ENCODE measurements at regions not wholly inside any gene's neighbourhood (a gene's known extent, or its start where the extent isn't known, plus 50 kb on each side); places are given as distances from the start of the nearest gene placed in this dataset.

- no peak for DNase-seq
Measured at GRCh38 chr12:116498471-116498870, 60.7 kb upstream of the MAP1LC3B2 start.

DNA sequence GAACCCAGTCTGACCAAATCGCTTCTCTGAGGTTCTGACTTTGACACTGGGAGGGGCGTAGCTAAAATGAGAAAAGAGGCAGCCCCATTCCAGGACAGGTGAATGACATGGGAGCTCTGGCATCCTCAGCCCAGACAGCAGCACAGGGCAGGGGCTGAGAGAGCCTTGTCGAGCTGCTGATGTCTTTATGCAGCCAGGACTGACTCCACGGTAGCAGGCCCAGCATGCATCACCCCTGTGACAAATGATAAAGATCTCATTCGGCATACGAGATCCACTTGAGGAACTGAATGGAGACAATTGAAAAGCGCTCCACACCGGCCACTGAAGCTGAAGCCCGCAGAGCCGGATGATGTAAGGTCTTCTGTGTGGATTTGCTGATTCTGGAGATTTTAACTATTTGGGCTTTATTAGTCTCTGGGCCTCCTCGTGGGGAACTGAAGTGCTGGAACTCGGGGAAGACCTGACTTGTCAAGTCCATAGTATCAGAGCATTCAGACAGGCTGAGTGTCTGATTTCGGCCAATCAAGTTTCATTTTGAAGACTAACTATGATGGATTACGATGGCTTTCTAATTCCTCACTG, 56.9 kb upstream of the MAP1LC3B2 start:
- DNase-seq = no peak

DNA sequence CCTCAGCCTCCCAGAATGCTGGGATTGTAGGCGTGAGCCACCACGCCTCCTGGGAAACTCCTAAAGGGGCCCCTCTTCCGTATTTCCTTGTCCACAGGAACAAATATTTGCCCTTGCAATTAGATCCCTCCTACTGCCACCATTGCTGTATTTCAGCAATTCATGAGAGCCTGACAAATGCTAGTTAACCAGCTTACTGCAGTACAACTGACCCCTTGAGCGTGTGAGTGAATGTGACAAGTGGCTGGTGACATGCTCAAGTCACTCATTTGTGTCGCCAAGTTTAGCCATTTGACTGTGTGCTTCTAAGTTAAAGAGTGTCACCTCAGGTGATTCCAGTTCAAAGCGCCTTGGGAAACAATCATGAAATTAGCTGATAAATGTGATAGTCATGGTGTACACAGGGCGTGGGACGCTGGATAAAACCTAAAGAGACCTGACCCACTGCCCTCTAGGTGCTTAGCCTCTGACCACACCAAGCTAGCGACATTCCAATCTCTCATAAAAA, 56.1 kb upstream of the MAP1LC3B2 start:
- DNase-seq = peak; percentile 63

DNA sequence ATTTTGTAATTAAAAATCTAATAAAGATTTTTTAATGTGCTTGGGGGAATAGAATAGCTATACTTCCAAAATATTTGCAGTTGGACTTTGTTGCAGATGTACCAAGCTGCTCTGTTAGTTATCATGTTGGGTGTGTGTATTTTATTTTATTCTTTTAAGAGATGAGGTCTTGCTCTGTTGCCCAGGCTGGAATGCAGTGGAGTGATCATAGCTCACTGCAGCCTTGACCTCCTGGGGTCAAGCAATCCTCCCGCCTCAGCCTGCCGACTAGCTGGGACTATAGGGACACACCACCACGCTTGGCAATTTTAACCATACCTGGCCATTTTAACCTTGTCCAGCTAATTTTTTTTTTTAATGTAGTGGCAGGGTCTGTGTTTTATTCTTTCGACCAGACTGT, 54.7 kb upstream of the MAP1LC3B2 start:
- DNase-seq = no peak

DNA sequence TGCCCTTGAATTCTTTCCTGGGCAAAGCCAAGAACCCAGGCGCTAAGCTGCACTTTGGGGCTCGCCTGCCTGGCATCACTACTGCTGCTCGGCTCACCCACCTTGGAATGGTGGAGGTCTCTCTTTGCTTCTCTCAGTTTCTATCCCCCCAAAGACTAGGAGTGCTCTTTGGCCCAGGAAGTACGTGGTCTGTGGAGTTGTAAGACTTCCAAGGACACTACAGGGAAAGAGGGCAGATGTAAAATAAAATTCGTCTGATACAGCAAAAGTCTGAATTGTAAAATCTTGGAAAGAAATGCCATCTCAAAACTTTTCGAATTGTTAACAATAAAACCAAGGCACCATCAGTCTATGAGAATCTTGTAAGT, 52.5 kb upstream of the MAP1LC3B2 start:
- DNase-seq = no peak

GRCh38 chr12:116508145-116509121, 50.7 kb upstream of the MAP1LC3B2 start:
- DNase-seq = no peak

Measured in NCI-H774 (cell line).